ENCODE measurements at regions not wholly inside any gene's neighbourhood (a gene's known extent, or its start where the extent isn't known, plus 50 kb on each side); places are given as distances from the start of the nearest gene placed in this dataset.

DNA sequence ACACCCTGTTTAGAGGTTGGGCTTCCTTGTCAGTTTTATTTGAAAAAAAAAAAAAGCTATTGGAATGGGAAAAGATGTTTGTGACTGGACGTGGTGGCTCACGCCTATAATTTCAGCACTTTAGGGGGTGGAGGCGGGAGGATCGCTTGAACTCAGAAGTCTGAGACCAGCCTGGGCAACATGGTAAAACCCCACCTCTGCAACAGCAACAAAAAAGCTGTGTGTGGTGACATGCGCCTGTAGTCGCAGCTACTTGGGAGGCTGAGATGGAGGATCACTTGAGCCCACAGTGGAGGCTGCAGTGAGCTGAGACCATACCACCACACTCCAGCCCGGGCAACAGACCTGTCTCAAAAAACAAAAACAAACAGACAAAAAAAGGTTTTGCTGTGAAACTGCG, 66.1 kb upstream of the SIAH1 start:
- TF ChIP-seq, protein P1, sequence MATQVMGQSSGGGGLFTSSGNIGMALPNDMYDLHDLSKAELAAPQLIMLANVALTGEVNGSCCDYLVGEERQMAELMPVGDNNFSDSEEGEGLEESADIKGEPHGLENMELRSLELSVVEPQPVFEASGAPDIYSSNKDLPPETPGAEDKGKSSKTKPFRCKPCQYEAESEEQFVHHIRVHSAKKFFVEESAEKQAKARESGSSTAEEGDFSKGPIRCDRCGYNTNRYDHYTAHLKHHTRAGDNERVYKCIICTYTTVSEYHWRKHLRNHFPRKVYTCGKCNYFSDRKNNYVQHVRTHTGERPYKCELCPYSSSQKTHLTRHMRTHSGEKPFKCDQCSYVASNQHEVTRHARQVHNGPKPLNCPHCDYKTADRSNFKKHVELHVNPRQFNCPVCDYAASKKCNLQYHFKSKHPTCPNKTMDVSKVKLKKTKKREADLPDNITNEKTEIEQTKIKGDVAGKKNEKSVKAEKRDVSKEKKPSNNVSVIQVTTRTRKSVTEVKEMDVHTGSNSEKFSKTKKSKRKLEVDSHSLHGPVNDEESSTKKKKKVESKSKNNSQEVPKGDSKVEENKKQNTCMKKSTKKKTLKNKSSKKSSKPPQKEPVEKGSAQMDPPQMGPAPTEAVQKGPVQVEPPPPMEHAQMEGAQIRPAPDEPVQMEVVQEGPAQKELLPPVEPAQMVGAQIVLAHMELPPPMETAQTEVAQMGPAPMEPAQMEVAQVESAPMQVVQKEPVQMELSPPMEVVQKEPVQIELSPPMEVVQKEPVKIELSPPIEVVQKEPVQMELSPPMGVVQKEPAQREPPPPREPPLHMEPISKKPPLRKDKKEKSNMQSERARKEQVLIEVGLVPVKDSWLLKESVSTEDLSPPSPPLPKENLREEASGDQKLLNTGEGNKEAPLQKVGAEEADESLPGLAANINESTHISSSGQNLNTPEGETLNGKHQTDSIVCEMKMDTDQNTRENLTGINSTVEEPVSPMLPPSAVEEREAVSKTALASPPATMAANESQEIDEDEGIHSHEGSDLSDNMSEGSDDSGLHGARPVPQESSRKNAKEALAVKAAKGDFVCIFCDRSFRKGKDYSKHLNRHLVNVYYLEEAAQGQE (IDR thresholded peaks at IDR 0.05; ENCODE audit: low read depth) = no peak
- TF ChIP-seq EP300 (IDR thresholded peaks at IDR 0.05; ENCODE audit: borderline replicate concordance) (no peak), TAF1 (IDR thresholded peaks at IDR 0.05; ENCODE audit: low read depth) (no peak), TCF12 (IDR thresholded peaks at IDR 0.05; ENCODE audit: low read depth) (no peak), RAD21 (IDR thresholded peaks at IDR 0.05; ENCODE audit: low read depth) (no peak), TEAD4 (IDR thresholded peaks at IDR 0.05) (no peak), ZBTB7A (IDR thresholded peaks at IDR 0.05; ENCODE audit: low read depth) (no peak)
- TF ChIP-seq, protein P2, sequence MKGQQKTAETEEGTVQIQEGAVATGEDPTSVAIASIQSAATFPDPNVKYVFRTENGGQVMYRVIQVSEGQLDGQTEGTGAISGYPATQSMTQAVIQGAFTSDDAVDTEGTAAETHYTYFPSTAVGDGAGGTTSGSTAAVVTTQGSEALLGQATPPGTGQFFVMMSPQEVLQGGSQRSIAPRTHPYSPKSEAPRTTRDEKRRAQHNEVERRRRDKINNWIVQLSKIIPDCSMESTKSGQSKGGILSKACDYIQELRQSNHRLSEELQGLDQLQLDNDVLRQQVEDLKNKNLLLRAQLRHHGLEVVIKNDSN (IDR thresholded peaks at IDR 0.05) = no peak
- TF ChIP-seq, protein P3, sequence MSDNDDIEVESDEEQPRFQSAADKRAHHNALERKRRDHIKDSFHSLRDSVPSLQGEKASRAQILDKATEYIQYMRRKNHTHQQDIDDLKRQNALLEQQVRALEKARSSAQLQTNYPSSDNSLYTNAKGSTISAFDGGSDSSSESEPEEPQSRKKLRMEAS (IDR thresholded peaks at IDR 0.05) = no peak

All from Ishikawa (cell line).